ENCODE measurements at regions not wholly inside any gene's neighbourhood (a gene's known extent, or its start where the extent isn't known, plus 50 kb on each side); places are given as distances from the start of the nearest gene placed in this dataset.

- DNase-seq, result no peak
Observed at GRCh38 chr1:195158091-195158490, 1450.1 kb downstream of the KCNT2 start.

- DNase-seq, result no peak
Observed at GRCh38 chr1:195153107-195153506, 1455.1 kb downstream of the KCNT2 start.

GRCh38 chr1:195150768-195151167, 1457.5 kb downstream of the KCNT2 start:
- DNase-seq, result no peak

- no peak for DNase-seq
Observed at GRCh38 chr1:195141294-195141693, 1466.9 kb downstream of the KCNT2 start.

GRCh38 chr1:195130598-195130997, 1477.6 kb downstream of the KCNT2 start:
- no peak for DNase-seq

GRCh38 chr1:195122497-195122896, 1485.7 kb downstream of the KCNT2 start:
- DNase-seq, result no peak

- DNase-seq, result no peak
Observed at GRCh38 chr1:195113471-195113870, 1494.8 kb downstream of the KCNT2 start.

- DNase-seq, result no peak
Observed at GRCh38 chr1:195105773-195106172, 1502.5 kb downstream of the KCNT2 start.

- DNase-seq, result no peak
Observed at GRCh38 chr1:195105281-195105680, 1503.0 kb downstream of the KCNT2 start.

- DNase-seq, result no peak
Observed at GRCh38 chr1:195097316-195097715, 1510.9 kb downstream of the KCNT2 start.

- no peak for DNase-seq
Observed at GRCh38 chr1:195096051-195096521, 1512.2 kb downstream of the KCNT2 start.

GRCh38 chr1:195085196-195085595, 1523.0 kb downstream of the KCNT2 start:
- no peak for DNase-seq

GRCh38 chr1:195082183-195082582, 1526.1 kb downstream of the KCNT2 start:
- DNase-seq, result no peak

- no peak for DNase-seq
Observed at GRCh38 chr1:195076682-195077081, 1531.6 kb downstream of the KCNT2 start.

- no peak for DNase-seq
Observed at GRCh38 chr1:195075973-195076372, 1532.3 kb downstream of the KCNT2 start.

- no peak for DNase-seq
Observed at GRCh38 chr1:195071461-195071860, 1536.8 kb downstream of the KCNT2 start.

GRCh38 chr1:195065437-195065836, 1542.8 kb downstream of the KCNT2 start:
- no peak for DNase-seq

GRCh38 chr1:195064358-195064757, 1543.9 kb downstream of the KCNT2 start:
- no peak for DNase-seq

- DNase-seq, result no peak
Observed at GRCh38 chr1:195054217-195054687, 1554.0 kb downstream of the KCNT2 start.

- no peak for DNase-seq
Observed at GRCh38 chr1:195053478-195053877, 1554.8 kb downstream of the KCNT2 start.

- no peak for DNase-seq
Observed at GRCh38 chr1:195047772-195048171, 1560.5 kb downstream of the KCNT2 start.

- no peak for DNase-seq
Observed at GRCh38 chr1:195045072-195045471, 1563.2 kb downstream of the KCNT2 start.

- no peak for DNase-seq
Observed at GRCh38 chr1:195030793-195031192, 1577.4 kb downstream of the KCNT2 start.

GRCh38 chr1:195026792-195027191, 1581.4 kb downstream of the KCNT2 start:
- no peak for DNase-seq

GRCh38 chr1:195019385-195019784, 1588.9 kb downstream of the KCNT2 start:
- no peak for DNase-seq

- DNase-seq, result no peak
Observed at GRCh38 chr1:195012995-195013394, 1595.2 kb downstream of the KCNT2 start.
